GM12873 (cell line): ENCODE measurements at regions not wholly inside any gene's neighbourhood (a gene's known extent, or its start where the extent isn't known, plus 50 kb on each side); places are given as distances from the start of the nearest gene placed in this dataset.

Source experiments
- CTCF ChIP-seq: IDR thresholded peaks from 2 replicates; pipeline ENCODE4 v1.5.1; 2012; ENCODE audit warnings: low read depth, mild to moderate bottlenecking, moderate library complexity, low read length, control low read depth; ENCODE audit not compliant: insufficient read depth; ENCODE audit errors: missing control alignments

- TF ChIP-seq CTCF: no peak
These were observed 353.3 kb downstream of the SIPA1L2 start for GRCh38 chr1:232276651-232277050.

GRCh38 chr1:232274999-232275710 is 354.8 kb downstream of the SIPA1L2 start:
- TF ChIP-seq CTCF: no peak

GRCh38 chr1:232274236-232274855 is 355.6 kb downstream of the SIPA1L2 start:
- no peak for TF ChIP-seq CTCF

GRCh38 chr1:232273011-232273410 is 356.9 kb downstream of the SIPA1L2 start:
- no peak for TF ChIP-seq CTCF

- no peak for TF ChIP-seq CTCF
These were observed 357.8 kb downstream of the SIPA1L2 start for GRCh38 chr1:232271991-232272589.

GRCh38 chr1:232271299-232271698 is 358.6 kb downstream of the SIPA1L2 start:
- TF ChIP-seq CTCF: no peak

- TF ChIP-seq CTCF: no peak
These were observed 359.9 kb downstream of the SIPA1L2 start for GRCh38 chr1:232269988-232270387.
